NCI-H748 (cell line): ENCODE measurements at regions not wholly inside any gene's neighbourhood (a gene's known extent, or its start where the extent isn't known, plus 50 kb on each side); places are given as distances from the start of the nearest gene placed in this dataset.

ENCODE experiments used
- DNase-seq: peaks from one replicate; lab custom pipeline; 2025; ENCODE audit not compliant: unreplicated experiment; lab: John Stamatoyannopoulos, UW

- DNase-seq = no peak
Observed at GRCh38 chr3:164604687-164605086, 473.6 kb downstream of the SI start.

GRCh38 chr3:164577667-164578210, 500.6 kb downstream of the SI start:
- peak; percentile 23 for DNase-seq

DNA sequence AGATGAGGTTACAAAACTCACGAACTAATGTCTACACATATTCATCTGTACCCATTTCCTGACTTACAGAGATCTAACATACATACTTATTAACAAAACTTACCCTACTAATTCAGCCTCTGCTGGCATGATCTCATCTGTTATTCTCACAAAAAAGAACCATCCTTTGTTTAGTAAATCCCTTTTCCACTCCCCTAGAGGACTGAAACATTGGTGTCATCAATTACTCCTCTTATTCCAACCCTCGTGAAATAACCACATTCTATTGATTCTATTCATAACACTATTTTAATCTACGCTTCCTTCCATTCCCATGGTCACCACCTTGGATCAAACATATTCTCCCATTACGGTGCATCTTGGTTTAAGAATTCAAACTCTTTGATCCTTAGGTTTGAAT, 505.9 kb downstream of the SI start:
- DNase-seq = no peak

DNA sequence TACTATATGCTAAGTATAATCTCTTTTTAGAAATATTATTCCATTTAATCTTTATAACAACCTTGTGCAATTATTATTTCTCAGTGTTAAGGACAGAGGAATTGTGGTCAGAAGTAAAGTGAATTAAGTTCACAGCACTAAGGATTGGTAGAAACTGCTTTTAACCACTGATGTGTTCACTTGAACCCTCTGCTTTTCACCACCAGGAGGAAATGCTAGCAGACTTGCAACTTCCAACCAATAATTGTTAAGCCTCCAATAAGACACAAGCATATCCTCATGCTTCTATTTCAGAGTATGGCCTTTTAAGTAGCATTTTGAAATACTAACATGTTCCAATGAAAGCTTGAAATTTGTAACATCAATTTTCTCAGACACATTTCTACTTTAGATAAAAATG, 527.4 kb downstream of the SI start:
- DNase-seq = peak; percentile 31

GRCh38 chr3:164539215-164539614, 539.1 kb downstream of the SI start:
- no peak for DNase-seq

DNA sequence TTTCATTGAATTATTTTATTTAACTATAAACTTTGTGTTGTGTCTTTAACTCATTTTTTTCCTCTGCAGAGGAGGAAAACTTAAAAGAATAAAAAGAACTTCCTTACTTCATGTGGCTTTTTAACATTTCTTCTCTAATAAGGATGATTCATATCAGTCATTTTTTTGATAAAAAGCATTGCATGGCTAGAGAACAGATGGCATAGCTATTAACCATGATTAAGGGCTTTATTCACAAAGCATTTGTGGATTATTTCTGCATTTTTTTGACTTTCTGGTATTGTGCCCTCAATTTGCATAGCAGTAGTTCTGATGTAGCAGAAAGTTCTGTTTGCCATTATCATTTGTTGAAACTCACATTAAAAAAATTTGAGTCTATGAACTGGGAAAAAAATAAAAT, 540.8 kb downstream of the SI start:
- DNase-seq = no peak

DNA sequence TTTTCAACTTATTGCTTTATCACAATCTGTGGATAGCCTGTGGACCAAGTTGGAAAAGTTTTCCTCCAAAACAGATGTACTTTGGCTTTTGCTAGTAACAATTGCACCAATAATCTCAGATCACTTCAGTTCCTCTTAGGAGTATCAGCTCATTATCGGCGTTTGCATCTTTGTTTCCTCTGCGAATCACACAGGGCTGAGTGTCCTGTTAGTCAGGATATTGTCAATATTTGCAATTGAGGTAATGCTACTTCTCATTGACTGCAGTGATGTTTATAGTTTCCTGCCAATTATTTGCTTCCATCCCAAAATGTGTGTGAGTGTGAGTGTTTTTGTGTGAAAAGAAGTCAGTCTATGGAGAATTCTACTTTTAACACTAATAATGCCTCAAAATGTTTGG, 545.0 kb downstream of the SI start:
- DNase-seq = peak; percentile 93

DNA sequence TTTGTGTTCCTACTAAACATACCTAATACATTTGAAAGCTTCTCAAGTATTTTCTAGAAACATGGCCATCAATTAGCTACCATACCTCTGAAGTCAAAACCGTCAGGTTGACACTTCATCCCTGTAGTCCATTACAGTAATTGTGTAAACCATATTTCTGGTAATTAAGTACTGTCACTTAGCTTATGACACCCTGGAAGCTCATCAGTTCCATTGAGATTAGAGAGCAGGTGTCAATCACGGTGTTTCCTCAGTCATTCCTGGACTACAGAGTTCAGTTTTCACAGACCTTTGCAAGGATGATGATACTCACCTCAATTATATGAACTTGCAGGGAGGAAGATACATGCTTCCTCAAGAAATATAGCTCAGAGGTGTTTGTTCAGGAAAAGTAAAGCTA, 552.0 kb downstream of the SI start:
- DNase-seq = peak; percentile 42

DNA sequence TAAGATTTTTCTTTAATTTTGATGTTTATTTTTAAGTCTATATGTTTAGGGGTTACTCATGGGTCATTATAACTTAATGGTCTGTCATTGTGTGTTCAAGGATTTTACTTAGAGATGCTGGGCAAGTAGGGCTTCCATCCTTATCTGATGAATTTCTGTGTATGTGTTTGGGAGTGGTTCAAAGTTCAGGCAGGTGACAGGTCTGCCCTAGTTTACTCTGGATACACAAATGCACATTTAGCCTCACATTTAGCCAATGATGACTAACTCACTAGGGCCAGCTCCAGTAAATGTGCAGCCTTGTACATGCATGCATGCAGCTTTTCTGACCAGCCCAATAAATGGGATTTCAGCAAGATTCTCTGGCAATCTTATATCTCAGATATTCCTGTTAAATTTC, 554.1 kb downstream of the SI start:
- peak; percentile 47 for DNase-seq

- DNase-seq = no peak
Observed at GRCh38 chr3:164522073-164522763, 556.1 kb downstream of the SI start.

DNA sequence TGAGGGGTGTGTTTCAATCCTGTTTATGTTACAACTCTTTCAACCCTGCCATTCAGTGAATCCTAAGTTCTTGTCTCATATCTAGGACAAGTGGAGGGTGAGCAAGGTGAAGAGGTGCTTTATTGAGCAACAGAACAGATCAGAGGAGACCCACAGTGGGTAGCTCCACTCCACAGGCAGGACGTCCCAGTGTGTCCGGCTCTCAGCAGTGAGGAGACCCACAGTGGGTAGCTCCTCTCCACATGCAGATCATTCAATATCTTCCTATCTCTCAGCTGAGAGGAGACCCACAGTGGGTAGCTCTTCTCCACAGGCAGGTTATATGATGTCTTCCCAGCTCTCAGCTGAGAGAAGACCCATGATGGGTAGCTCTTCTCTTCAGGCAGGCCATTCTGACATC, 556.7 kb downstream of the SI start:
- DNase-seq = no peak

GRCh38 chr3:164521139-164521538, 557.2 kb downstream of the SI start:
- no peak for DNase-seq

- no peak for DNase-seq
Observed at GRCh38 chr3:164515256-164515655, 563.0 kb downstream of the SI start.

GRCh38 chr3:164514576-164514975, 563.7 kb downstream of the SI start:
- DNase-seq = no peak

DNA sequence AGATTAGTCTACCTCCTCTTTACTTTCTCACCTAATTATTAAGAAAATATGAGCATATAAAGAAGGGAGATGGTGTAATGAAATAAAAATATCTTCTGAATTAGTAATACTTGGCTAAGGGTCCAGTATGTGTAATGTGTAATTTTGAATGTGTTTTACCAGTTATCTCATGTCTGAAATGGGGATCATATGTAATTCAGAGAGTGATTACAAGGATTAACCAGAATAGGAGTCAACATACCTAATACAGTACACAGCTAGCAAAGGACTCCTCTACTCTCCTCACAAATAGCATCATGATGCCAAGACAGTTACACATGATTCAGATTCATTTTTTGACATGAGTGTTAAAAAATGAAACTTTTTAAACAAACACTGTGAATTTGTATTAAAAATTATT, 570.4 kb downstream of the SI start:
- no peak for DNase-seq

- no peak for DNase-seq
Observed at GRCh38 chr3:164498917-164499316, 579.4 kb downstream of the SI start.

- no peak for DNase-seq
Observed at GRCh38 chr3:164488893-164489292, 589.4 kb downstream of the SI start.

- DNase-seq = no peak
Observed at GRCh38 chr3:164486150-164486549, 592.1 kb downstream of the SI start.

- peak; percentile 55 for DNase-seq
Observed at GRCh38 chr3:164479978-164480377, 598.3 kb downstream of the SI start.

GRCh38 chr3:164479406-164479805, 598.9 kb downstream of the SI start:
- DNase-seq = peak; percentile 34

GRCh38 chr3:164478323-164478722, 600.0 kb downstream of the SI start:
- DNase-seq = no peak

DNA sequence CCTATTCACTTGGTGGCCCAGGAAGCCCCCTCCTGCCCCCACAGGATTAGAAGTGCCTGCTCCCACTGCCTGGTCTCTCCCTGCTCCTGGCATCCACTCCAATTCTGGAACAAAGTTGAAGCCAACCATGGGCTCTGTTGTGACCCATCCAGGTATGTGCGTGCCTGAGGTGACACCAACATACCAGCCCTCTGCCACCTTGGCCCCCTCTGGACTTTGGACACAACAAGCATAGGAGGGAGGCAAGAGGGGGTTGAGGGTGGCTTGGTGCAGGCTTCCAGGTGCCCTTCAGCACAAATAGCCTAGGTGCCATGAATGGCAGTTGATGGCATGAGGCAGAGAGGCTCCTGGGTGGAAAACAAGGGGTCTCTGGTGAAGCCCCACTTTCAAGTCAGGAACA, 600.9 kb downstream of the SI start:
- DNase-seq = no peak

- DNase-seq = no peak
Observed at GRCh38 chr3:164476631-164477030, 601.7 kb downstream of the SI start.
